ENCODE measurements at regions not wholly inside any gene's neighbourhood (a gene's known extent, or its start where the extent isn't known, plus 50 kb on each side); places are given as distances from the start of the nearest gene placed in this dataset.
"Not testable (repeated sequence)": the region's sequence is repeated elsewhere in the genome, so short reads cannot be mapped to it uniquely, and the experiment has no call there.

DNA sequence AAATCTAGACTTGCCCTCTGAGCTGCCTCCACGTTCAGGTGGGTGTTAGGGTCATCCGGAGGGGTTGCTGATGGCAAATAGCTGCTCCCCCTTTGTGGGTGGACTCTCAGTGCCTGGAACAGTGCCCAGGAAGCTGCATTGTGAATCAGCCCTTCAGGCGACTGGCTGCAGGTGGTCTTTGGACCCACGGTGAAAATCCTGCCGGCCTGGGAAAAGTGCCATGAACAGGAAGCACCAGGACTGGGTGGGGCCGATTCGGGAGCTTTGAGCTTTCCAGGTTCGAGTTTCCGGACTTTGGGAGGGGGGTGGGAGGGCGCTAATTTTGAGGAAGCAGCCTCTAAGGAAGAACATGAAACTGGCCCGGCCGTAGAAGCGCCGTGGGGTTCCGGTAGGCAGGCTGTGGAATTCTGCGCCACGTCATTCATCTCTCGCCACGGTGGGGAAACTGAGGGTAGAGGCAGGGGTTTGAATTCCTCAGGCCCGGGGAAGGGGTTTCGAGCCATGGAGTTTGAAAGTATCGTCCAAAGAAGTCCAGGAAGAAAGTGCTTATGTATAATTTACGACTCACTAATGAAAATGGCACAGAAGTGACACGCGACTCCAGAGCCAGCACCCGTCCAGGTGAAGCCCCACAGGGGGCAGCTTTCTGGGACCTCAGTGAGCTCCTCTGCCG lies 199.4 kb downstream of the BANP start:
- WGBS: 87% methylated on average over 26 of the region's 27 CpGs
- H3K4me2 ChIP-seq (ENCODE audit: low read length, poor library complexity, severe bottlenecking); H3K4me1 ChIP-seq (ENCODE audit: control insufficient read depth, insufficient read depth, low read depth, low read length); H3K14ac ChIP-seq (ENCODE audit: low read length in 2 of 2); H4K91ac ChIP-seq (ENCODE audit: low read length); H2BK120ac ChIP-seq (ENCODE audit: low read depth, low read length); H2AFZ ChIP-seq (ENCODE audit: low read depth, low read length); H3K27ac ChIP-seq (ENCODE audit: low read length, poor library complexity, severe bottlenecking); H3K27me3 ChIP-seq (ENCODE audit: control insufficient read depth in 1 of 2, insufficient read depth in 1 of 2, low read length in 2 of 2); H3K23ac ChIP-seq (ENCODE audit: low read length in 2 of 2); H3K9ac ChIP-seq (ENCODE audit: low read length); H2AK5ac ChIP-seq (ENCODE audit: low read length, severe bottlenecking); H2BK15ac ChIP-seq (ENCODE audit: low read depth, poor library complexity, severe bottlenecking); H3K36me3 ChIP-seq (ENCODE audit: control insufficient read depth in 1 of 2, insufficient read depth in 2 of 2, low read depth in 1 of 2, low read length in 2 of 2); H2BK12ac ChIP-seq (ENCODE audit: low read length in 2 of 2); H3K18ac ChIP-seq (ENCODE audit: low read depth in 1 of 2, low read length in 2 of 2); H2BK5ac ChIP-seq (ENCODE audit: low read depth, low read length, poor library complexity, severe bottlenecking); H3K4me3 ChIP-seq (ENCODE audit: insufficient read depth in 1 of 2, low read depth in 1 of 2, low read length in 2 of 2); H3K79me1 ChIP-seq (replicated peaks; ENCODE audit: low read length, poor library complexity, severe bottlenecking); H4K8ac ChIP-seq (ENCODE audit: low read length); H3K4ac ChIP-seq (ENCODE audit: low read depth in 1 of 2, low read length in 2 of 2); DNase-seq; H3K9me3 ChIP-seq (ENCODE audit: control insufficient read depth, low read length): not testable (repeated sequence)

DNA sequence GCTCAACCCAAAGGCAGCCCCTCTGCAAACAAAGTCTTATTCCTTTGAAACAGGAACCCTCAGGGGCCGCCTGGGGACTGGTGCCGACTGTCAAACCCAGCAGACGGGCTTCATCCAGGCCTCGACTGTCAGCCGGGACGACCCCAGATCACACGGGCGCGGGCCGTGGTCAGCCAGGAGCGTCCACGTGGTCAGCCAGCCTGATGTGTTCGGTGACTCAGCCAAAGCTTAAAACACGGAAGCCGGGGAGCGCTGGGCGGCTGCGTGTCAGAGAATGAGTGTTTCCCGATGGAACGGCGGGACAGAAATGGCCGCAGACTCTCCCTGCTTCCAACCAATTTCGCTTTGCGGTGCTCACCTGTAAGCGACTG lies 199.9 kb downstream of the BANP start:
- 89% methylated on average over 25 of the region's 25 CpGs for WGBS
- not testable (repeated sequence) for H3K4ac ChIP-seq (ENCODE audit: low read depth in 1 of 2, low read length in 2 of 2); H3K23ac ChIP-seq (ENCODE audit: low read length in 2 of 2); H3K4me3 ChIP-seq (ENCODE audit: insufficient read depth in 1 of 2, low read depth in 1 of 2, low read length in 2 of 2); H3K4me2 ChIP-seq (ENCODE audit: low read length, poor library complexity, severe bottlenecking); H3K27ac ChIP-seq (ENCODE audit: low read length, poor library complexity, severe bottlenecking); H3K9me3 ChIP-seq (ENCODE audit: control insufficient read depth, low read length); H3K36me3 ChIP-seq (ENCODE audit: control insufficient read depth in 1 of 2, insufficient read depth in 2 of 2, low read depth in 1 of 2, low read length in 2 of 2); H4K8ac ChIP-seq (ENCODE audit: low read length); H2AK5ac ChIP-seq (ENCODE audit: low read length, severe bottlenecking); DNase-seq; H3K79me1 ChIP-seq (replicated peaks; ENCODE audit: low read length, poor library complexity, severe bottlenecking); H3K14ac ChIP-seq (ENCODE audit: low read length in 2 of 2); H2BK12ac ChIP-seq (ENCODE audit: low read length in 2 of 2); H3K9ac ChIP-seq (ENCODE audit: low read length); H3K4me1 ChIP-seq (ENCODE audit: control insufficient read depth, insufficient read depth, low read depth, low read length); H2BK120ac ChIP-seq (ENCODE audit: low read depth, low read length); H4K91ac ChIP-seq (ENCODE audit: low read length); H2AFZ ChIP-seq (ENCODE audit: low read depth, low read length); H2BK5ac ChIP-seq (ENCODE audit: low read depth, low read length, poor library complexity, severe bottlenecking); H3K27me3 ChIP-seq (ENCODE audit: control insufficient read depth in 1 of 2, insufficient read depth in 1 of 2, low read length in 2 of 2); H3K18ac ChIP-seq (ENCODE audit: low read depth in 1 of 2, low read length in 2 of 2); H2BK15ac ChIP-seq (ENCODE audit: low read depth, poor library complexity, severe bottlenecking)

DNA sequence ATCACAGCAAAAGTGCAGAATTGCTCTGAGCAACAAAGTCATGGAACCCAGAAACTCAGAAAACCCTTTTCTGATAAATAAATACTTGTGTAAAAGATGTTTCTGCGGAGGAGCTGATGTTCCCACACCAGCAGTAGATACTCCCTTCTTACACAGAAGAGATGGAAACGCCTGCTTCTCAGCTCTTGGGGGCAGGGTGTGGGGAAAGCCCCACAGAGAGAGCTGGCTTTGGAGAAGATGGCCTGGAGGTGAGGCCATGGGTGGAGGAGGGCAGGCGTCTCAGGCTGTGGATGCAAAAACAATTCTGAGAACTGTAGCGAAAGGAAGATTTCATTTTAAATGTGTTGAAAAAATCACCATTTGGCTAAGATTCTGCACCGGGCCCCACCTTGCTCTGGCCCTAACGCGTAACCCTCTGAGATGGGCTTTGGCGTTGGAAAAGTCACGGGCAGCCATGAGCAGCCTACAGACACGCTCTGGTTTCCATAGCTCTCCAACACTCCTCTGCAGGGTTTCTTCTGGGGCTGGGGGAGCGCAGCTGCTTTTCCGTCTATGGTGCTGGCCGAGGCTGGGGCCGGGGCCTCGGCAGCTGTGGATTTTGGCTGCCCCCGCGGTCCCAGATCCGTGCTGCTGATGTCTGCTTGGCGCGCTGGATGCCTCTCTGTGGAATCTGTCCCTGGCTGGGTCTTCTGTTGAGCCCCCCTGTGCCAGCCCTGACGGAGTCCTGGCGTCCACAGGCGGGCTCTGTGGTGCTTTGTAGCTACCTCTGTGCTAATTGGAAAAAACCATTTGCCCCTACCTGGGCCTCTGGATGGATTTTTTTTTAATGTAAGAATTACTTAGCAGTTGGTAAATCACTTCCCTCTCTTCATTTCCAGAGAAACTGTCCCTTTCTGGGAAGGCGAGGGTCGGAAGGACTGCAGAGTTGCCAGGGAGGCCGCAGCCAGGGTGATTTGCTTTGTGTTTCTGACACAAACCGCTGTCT lies 200.9 kb downstream of the BANP start:
- not testable (repeated sequence) for H3K27me3 ChIP-seq (ENCODE audit: control insufficient read depth in 1 of 2, insufficient read depth in 1 of 2, low read length in 2 of 2); H3K9ac ChIP-seq (ENCODE audit: low read length); DNase-seq; H3K14ac ChIP-seq (ENCODE audit: low read length in 2 of 2); H3K36me3 ChIP-seq (ENCODE audit: control insufficient read depth in 1 of 2, insufficient read depth in 2 of 2, low read depth in 1 of 2, low read length in 2 of 2); H2BK120ac ChIP-seq (ENCODE audit: low read depth, low read length); H3K9me3 ChIP-seq (ENCODE audit: control insufficient read depth, low read length); H3K4ac ChIP-seq (ENCODE audit: low read depth in 1 of 2, low read length in 2 of 2); H3K4me3 ChIP-seq (ENCODE audit: insufficient read depth in 1 of 2, low read depth in 1 of 2, low read length in 2 of 2); H2AFZ ChIP-seq (ENCODE audit: low read depth, low read length); H4K91ac ChIP-seq (ENCODE audit: low read length); H3K23ac ChIP-seq (ENCODE audit: low read length in 2 of 2); H2BK15ac ChIP-seq (ENCODE audit: low read depth, poor library complexity, severe bottlenecking); H3K4me2 ChIP-seq (ENCODE audit: low read length, poor library complexity, severe bottlenecking); H2AK5ac ChIP-seq (ENCODE audit: low read length, severe bottlenecking); H2BK12ac ChIP-seq (ENCODE audit: low read length in 2 of 2); H3K4me1 ChIP-seq (ENCODE audit: control insufficient read depth, insufficient read depth, low read depth, low read length); H3K18ac ChIP-seq (ENCODE audit: low read depth in 1 of 2, low read length in 2 of 2); H3K27ac ChIP-seq (ENCODE audit: low read length, poor library complexity, severe bottlenecking); H2BK5ac ChIP-seq (ENCODE audit: low read depth, low read length, poor library complexity, severe bottlenecking); H3K79me1 ChIP-seq (replicated peaks; ENCODE audit: low read length, poor library complexity, severe bottlenecking); H4K8ac ChIP-seq (ENCODE audit: low read length)
- WGBS: 93% methylated on average over 21 of the region's 27 CpGs

DNA sequence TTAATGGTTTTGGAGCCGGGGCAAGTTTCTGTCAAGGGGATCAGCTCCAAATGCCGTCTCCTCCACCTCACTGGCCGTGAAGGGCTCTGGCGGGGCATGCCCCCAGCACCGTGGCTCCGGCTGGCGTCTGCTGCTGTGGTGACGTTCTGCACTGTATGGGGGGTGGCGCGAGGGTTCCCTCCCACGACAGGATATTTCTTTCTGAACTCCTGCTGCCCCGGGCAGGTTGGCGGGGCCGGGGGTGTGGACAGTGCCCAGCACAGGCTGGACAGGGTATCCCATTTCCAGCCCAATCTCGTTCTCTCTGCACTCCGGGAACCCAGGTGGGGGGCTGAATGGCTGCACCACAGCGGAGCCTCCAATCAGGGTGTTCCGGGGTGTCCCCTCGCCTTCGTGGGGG lies 201.6 kb downstream of the BANP start:
- not testable (repeated sequence) for H3K79me1 ChIP-seq (replicated peaks; ENCODE audit: low read length, poor library complexity, severe bottlenecking); H3K27ac ChIP-seq (ENCODE audit: low read length, poor library complexity, severe bottlenecking); DNase-seq; H4K8ac ChIP-seq (ENCODE audit: low read length); H3K27me3 ChIP-seq (ENCODE audit: control insufficient read depth in 1 of 2, insufficient read depth in 1 of 2, low read length in 2 of 2); H3K4ac ChIP-seq (ENCODE audit: low read depth in 1 of 2, low read length in 2 of 2); H3K4me3 ChIP-seq (ENCODE audit: insufficient read depth in 1 of 2, low read depth in 1 of 2, low read length in 2 of 2); H3K9ac ChIP-seq (ENCODE audit: low read length); H3K4me2 ChIP-seq (ENCODE audit: low read length, poor library complexity, severe bottlenecking); H2BK120ac ChIP-seq (ENCODE audit: low read depth, low read length); H3K9me3 ChIP-seq (ENCODE audit: control insufficient read depth, low read length); H3K18ac ChIP-seq (ENCODE audit: low read depth in 1 of 2, low read length in 2 of 2); H2BK5ac ChIP-seq (ENCODE audit: low read depth, low read length, poor library complexity, severe bottlenecking); H3K14ac ChIP-seq (ENCODE audit: low read length in 2 of 2); H2AK5ac ChIP-seq (ENCODE audit: low read length, severe bottlenecking); H2BK12ac ChIP-seq (ENCODE audit: low read length in 2 of 2); H4K91ac ChIP-seq (ENCODE audit: low read length); H2BK15ac ChIP-seq (ENCODE audit: low read depth, poor library complexity, severe bottlenecking); H3K36me3 ChIP-seq (ENCODE audit: control insufficient read depth in 1 of 2, insufficient read depth in 2 of 2, low read depth in 1 of 2, low read length in 2 of 2); H3K4me1 ChIP-seq (ENCODE audit: control insufficient read depth, insufficient read depth, low read depth, low read length); H3K23ac ChIP-seq (ENCODE audit: low read length in 2 of 2); H2AFZ ChIP-seq (ENCODE audit: low read depth, low read length)
- WGBS: 91% methylated on average over 20 of the region's 20 CpGs
